Upper lobe of left lung (tissue), 4 donors: ENCODE measurements at regions not wholly inside any gene's neighbourhood (a gene's known extent, or its start where the extent isn't known, plus 50 kb on each side); places are given as distances from the start of the nearest gene placed in this dataset.

ENCODE experiments used
- EP300 ChIP-seq, 4 donors: sonication (generic); formaldehyde crosslinking; IDR thresholded peaks; one replicate each; pipeline ENCODE4 v1.5.1; 2017; ENCODE audit warnings: antibody characterized with exemption in 4 of 4, control low read depth in 2 of 4
- POLR2A ChIP-seq, 4 donors: fragments of 450-650 bp; IDR thresholded peaks; one replicate each; pipeline ENCODE4 v1.5.1; 2016 to 2017; ENCODE audit warnings: antibody characterized with exemption in 4 of 4, mild to moderate bottlenecking in 2 of 4
- POLR2AphosphoS5 ChIP-seq, 2 donors: sonication (generic); formaldehyde crosslinking; IDR thresholded peaks; one replicate each; pipeline ENCODE4 v1.5.1; 2017; ENCODE audit warnings: antibody characterized with exemption in 2 of 2
- TF ChIP-seq, protein P1 (sequence below), 6 experiments: fragments of 450-650 bp in 4 of 6; fragments of 200-600 bp in 2 of 6; sonication (generic) in 2 of 6; IDR thresholded peaks; one replicate each; pipeline ENCODE4 v1.5.1; 2016 to 2019; ENCODE audit warnings: antibody characterized with exemption in 6 of 6

DNA sequence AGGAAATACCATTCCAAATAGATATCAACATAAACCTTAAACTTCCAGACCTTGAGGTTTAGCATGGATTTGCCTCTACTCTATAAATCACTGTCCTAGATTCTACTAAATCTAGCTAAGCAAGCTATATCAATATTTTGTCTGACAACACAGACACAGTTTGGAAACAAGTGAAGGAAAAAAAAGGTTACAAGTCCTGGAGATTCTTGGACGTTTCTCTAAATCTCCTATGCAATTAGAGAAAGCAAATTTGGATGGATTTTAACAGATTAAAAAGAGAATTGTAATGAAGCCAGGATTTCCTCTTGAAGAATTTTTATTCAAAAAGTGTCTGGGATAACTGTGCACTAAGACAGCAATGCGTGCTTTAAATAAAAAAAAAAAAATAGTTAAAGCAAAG is 441.1 kb upstream of the DPH6 start:
- no peak for TF ChIP-seq POLR2AphosphoS5 (IDR thresholded peaks at IDR 0.05)
- no peak for TF ChIP-seq POLR2A (IDR thresholded peaks at IDR 0.05)
- TF ChIP-seq, protein P1, sequence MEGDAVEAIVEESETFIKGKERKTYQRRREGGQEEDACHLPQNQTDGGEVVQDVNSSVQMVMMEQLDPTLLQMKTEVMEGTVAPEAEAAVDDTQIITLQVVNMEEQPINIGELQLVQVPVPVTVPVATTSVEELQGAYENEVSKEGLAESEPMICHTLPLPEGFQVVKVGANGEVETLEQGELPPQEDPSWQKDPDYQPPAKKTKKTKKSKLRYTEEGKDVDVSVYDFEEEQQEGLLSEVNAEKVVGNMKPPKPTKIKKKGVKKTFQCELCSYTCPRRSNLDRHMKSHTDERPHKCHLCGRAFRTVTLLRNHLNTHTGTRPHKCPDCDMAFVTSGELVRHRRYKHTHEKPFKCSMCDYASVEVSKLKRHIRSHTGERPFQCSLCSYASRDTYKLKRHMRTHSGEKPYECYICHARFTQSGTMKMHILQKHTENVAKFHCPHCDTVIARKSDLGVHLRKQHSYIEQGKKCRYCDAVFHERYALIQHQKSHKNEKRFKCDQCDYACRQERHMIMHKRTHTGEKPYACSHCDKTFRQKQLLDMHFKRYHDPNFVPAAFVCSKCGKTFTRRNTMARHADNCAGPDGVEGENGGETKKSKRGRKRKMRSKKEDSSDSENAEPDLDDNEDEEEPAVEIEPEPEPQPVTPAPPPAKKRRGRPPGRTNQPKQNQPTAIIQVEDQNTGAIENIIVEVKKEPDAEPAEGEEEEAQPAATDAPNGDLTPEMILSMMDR (IDR thresholded peaks at IDR 0.05), result no peak
- no peak for TF ChIP-seq EP300 (IDR thresholded peaks at IDR 0.05)
